ENCODE measurements at regions not wholly inside any gene's neighbourhood (a gene's known extent, or its start where the extent isn't known, plus 50 kb on each side); places are given as distances from the start of the nearest gene placed in this dataset.

- dilution Hi-C loops (cut with MboI; ENCODE audit: extremely low pct_ligation_motif_present, low sequenced_read_pairs) (no loop called here), intact Hi-C loops (cut with micrococcal nuclease) (no loop called here)
- BruUV-seq (replicated peaks): no TSS peak
- TF ChIP-seq POLR2AphosphoS5 (IDR thresholded peaks at IDR 0.05; ENCODE audit: insufficient read depth, low read depth, low read length) (no peak), EZH2 (IDR thresholded peaks at IDR 0.05; ENCODE audit: borderline replicate concordance, low read depth, low read length, severe bottlenecking) (no peak), FOS (IDR thresholded peaks at IDR 0.05; ENCODE audit: borderline replicate concordance, insufficient read depth, low read length) (no peak), CTCF (IDR thresholded peaks at IDR 0.05; ENCODE audit: extremely low read depth in 1 of 2, insufficient read depth in 1 of 2, low read depth in 1 of 2, low read length in 2 of 2) (no peak), MYC (IDR thresholded peaks at IDR 0.05; ENCODE audit: low read depth, low read length) (no peak), JUN (IDR thresholded peaks at IDR 0.05; ENCODE audit: borderline replicate concordance, insufficient read depth, insufficient read length, low read depth) (no peak), MAX (IDR thresholded peaks at IDR 0.05; ENCODE audit: insufficient read depth, insufficient read length) (no peak), POLR2A (IDR thresholded peaks at IDR 0.05; ENCODE audit: low read depth, low read length) (no peak), GATA2 (IDR thresholded peaks at IDR 0.05; ENCODE audit: insufficient read depth, insufficient read length, low read depth, low read length) (no peak)
- Histone ChIP-seq H3K4me1 (ENCODE audit: control insufficient read depth, extremely low read depth, insufficient read depth, low read length) (no peaks in the 10 kb centered on the region), H3K9me1 (replicated peaks; ENCODE audit: control insufficient read depth, extremely low read depth, insufficient read depth, low read length) (no peaks in the 10 kb centered on the region), H3K27me3 (ENCODE audit: control insufficient read depth in 2 of 2, insufficient read depth in 2 of 2, low read length in 2 of 2) (no peaks in the 10 kb centered on the region), H3K4me2 (ENCODE audit: insufficient read depth, low read length) (no peak overlapping the region), H2AFZ (ENCODE audit: low read depth, low read length) (no peak overlapping the region), H3K27ac (ENCODE audit: insufficient read depth, low read depth, low read length) (no peak overlapping the region), H3K9ac (replicated peaks; ENCODE audit: extremely low read depth, insufficient read depth, low read length) (no peak overlapping the region), H3K9me3 (replicated peaks; ENCODE audit: control insufficient read depth, insufficient read depth, low read length) (no peaks in the 10 kb centered on the region), H3K36me3 (ENCODE audit: control insufficient read depth in 2 of 2, extremely low read depth in 1 of 2, insufficient read depth in 2 of 2, low read length in 2 of 2) (no peaks in the 10 kb centered on the region), H4K20me1 (replicated peaks; ENCODE audit: control insufficient read depth, extremely low read depth, insufficient read depth, low read length) (no peaks in the 10 kb centered on the region), H3K79me2 (ENCODE audit: control insufficient read depth, insufficient read depth, low read length) (no peaks in the 10 kb centered on the region), H3K4me3 (replicated peaks in 1 of 3; ENCODE audit: insufficient read depth in 1 of 3, low read depth in 1 of 3, low read length in 3 of 3) (no peak overlapping the region)
- no peak for FAIRE-seq
- POLR2A ChIA-PET: no interaction called here
- CTCF ChIA-PET: interaction anchor here (1.3 to 1.4 kb wide), 2 partner anchors 14 to 16 kb away, joined by 3 read pairs; no protein-coding TSS in a partner anchor
- DNase-seq (ENCODE audit: low read depth, low spot score): no peak
Measured at GRCh38 chr2:235314371-235314930, 179.4 kb upstream of the AGAP1 start.
